Right lobe of liver (tissue), 4 donors: ENCODE measurements at regions not wholly inside any gene's neighbourhood (a gene's known extent, or its start where the extent isn't known, plus 50 kb on each side); places are given as distances from the start of the nearest gene placed in this dataset.

Source experiments
- CTCF ChIP-seq, 4 donors: fragments of 200-600 bp in 3 of 4; fragments of 450-650 bp in 1 of 4; IDR thresholded peaks; one replicate each; pipeline versions ENCODE4 v1.5.1 to v1.8.0; 2016 to 2022; ENCODE audit warnings: antibody characterized with exemption in 4 of 4, mild to moderate bottlenecking in 2 of 4
- POLR2A ChIP-seq: fragments of 450-650 bp; IDR thresholded peaks from one replicate; pipeline ENCODE4 v1.6.1; 2017; ENCODE audit warnings: antibody characterized with exemption, mild to moderate bottlenecking
- donor health status: DM: no; HTN: no; CAD: no.
- donor health status: DM: no; HTN: no; CAD: no.
- donor health status: DM: no; HTN: yes; CAD: no.

DNA sequence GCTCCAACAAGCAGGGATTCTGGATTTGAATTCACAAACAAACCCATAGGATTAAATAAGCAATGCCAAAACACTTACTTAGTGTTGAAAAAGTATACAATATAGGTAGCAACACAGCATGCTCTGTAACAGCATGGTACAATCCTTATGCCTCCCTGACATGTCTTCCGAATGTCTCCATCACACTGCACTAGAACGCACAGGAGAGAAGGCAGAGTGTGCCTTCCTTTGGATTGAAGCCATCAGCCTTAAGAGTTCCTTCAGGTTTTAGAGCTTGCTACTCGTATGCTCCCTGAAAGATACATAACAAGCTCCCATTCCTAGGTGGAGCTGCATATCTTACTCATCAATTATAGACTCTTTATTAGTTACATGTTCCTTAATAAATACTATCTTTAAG is 1573.9 kb upstream of the PRR20A start:
- TF ChIP-seq CTCF (IDR thresholded peaks at IDR 0.05) (no peak), POLR2A (no peak)
